ENCODE measurements at regions not wholly inside any gene's neighbourhood (a gene's known extent, or its start where the extent isn't known, plus 50 kb on each side); places are given as distances from the start of the nearest gene placed in this dataset.
A peak's percentile ranks its signal among the peaks of the same experiment; 100 is the strongest.

DNA sequence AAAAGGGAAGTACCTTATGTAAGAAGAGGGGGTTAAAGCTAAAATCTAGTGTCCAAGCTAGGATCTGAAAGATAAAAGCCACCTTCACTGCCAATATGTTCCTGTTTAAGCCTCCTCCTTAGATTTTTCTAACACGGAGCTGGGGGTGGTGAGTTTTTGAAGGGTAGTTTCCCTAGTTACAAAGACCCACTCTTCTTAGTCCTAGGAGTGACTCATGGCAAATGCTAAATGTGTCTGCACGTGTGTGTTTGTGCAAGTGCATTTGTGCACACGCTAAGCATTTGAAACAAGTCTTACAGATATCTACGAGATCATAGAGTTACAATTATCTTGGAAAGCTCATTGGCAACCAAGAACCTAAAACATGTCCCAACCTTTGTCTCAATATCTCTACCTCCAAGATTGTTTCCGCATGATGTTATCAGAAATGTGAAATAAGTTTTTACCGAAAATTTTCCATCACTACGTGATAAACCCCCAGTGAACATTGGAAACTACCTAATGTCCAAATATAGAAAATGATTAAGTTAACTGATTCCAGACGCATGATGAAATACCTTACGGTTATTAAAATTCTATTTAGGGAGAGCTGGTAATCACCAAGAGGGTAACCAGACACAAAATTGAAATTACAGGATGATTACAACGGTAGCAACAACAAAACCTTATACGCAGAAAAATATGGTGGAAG lies 78.0 kb upstream of the HRH2 start:
- Mint-ChIP-seq H3K4me1 (no peaks in the 10 kb centered on the region), H3K27me3 (peaks cover 17% of the 10 kb centered on the region), H3K27ac (no peak overlapping the region), H3K36me3 (ENCODE audit: low read depth) (no peaks in the 10 kb centered on the region), H3K4me3 (no peak overlapping the region)
- ATAC-seq = no peak
- no peak for DNase-seq
- no peaks in the 10 kb centered on the region for H3K9me3 ChIP-seq (ENCODE audit: control insufficient read depth, low read length, poor library complexity, severe bottlenecking)

DNA sequence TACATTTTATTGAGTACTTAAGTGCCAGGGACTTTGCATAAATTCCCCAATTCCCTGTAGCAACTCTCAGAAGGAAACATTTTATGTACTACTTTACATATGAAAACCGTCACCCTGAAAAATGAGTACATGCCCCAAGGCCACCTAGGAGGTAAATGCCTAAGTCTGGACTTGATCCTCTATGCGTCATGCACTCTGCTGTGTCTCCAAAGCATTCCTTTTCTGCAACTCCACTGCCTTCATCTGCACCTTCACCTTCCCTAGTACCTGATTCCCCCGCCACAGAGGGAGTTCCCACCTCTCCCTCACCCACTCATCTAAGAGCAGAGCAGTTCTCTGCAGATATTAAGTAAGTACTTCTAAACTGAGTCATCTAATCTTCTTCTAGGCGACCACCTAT lies 75.2 kb upstream of the HRH2 start:
- Mint-ChIP-seq H3K27ac (no peak overlapping the region), H3K27me3 (peaks cover 5% of the 10 kb centered on the region), H3K36me3 (ENCODE audit: low read depth) (peaks cover 4% of the 10 kb centered on the region), H3K4me1 (no peaks in the 10 kb centered on the region), H3K4me3 (no peak overlapping the region)
- ATAC-seq = no peak
- H3K9me3 ChIP-seq (ENCODE audit: control insufficient read depth, low read length, poor library complexity, severe bottlenecking) = no peaks in the 10 kb centered on the region
- no peak for DNase-seq

DNA sequence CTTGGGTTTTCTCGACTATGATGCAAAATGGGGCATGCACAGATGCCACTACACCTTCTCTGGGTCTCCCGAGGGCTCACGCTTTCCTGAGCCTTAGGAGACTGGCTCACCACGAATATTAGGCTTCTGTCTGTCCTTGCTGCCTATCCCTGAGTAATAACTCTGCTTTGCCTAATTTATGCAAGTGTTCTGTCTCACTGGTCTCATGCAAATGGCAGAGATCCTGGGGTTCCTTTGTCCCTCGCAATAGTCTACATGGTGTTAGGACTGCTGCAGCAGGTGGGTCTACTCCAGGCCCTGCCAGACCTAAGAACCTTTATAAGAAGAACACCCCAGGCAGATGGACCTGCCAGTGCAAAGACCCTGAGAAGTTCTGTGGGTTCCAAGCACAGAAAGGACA lies 72.3 kb upstream of the HRH2 start:
- peaks cover 4% of the 10 kb centered on the region for H3K36me3 Mint-ChIP-seq (ENCODE audit: low read depth)
- no peaks in the 10 kb centered on the region for H3K9me3 ChIP-seq (ENCODE audit: control insufficient read depth, low read length, poor library complexity, severe bottlenecking)
- H3K4me3 Mint-ChIP-seq = no peak overlapping the region
- no peaks in the 10 kb centered on the region for H3K27me3 Mint-ChIP-seq
- H3K4me1 Mint-ChIP-seq = no peaks in the 10 kb centered on the region
- H3K27ac Mint-ChIP-seq = no peak overlapping the region
- DNase-seq (no peak), ATAC-seq (no peak)

DNA sequence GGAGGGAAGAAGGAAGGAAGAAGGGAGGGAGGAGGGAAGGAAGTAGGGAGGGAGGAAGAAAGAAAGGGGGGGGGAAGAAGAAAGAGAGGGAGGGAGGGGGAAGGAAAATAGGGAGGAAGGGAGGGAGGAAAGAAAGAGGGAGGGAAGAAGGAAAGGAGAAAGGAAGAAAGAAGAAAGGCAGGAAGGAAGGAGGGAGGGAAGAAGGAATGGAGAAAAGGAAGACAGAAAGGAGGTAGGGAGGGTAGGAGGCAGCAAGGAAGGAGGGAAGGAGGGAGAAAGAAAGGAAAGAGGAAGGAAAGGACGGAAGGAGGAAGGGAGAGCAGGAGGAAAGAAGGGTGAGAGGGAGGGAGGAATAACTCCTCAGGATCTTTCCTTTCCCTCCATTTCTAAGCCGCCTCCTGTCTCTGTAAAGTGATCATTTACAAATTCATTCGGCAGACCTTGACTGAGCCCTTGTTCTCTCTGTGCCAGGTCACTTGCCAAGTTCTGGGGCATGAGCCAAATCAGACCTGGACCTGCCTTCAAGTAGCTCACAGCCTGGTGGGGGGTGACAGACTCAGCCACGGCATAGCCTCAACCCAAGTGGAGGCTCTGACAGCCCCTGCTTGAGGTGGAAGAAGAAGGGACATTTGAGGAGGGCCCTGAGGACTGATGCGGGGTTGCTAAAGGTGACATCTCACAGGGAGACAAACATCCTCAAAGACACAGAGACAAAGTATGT lies 69.0 kb upstream of the HRH2 start:
- Mint-ChIP-seq H3K36me3 (ENCODE audit: low read depth) (peaks cover 4% of the 10 kb centered on the region), H3K4me3 (no peak overlapping the region), H3K27me3 (no peaks in the 10 kb centered on the region), H3K27ac (no peak overlapping the region), H3K4me1 (no peaks in the 10 kb centered on the region)
- no peak for DNase-seq
- H3K9me3 ChIP-seq (ENCODE audit: control insufficient read depth, low read length, poor library complexity, severe bottlenecking) = no peaks in the 10 kb centered on the region
- ATAC-seq = no peak

DNA sequence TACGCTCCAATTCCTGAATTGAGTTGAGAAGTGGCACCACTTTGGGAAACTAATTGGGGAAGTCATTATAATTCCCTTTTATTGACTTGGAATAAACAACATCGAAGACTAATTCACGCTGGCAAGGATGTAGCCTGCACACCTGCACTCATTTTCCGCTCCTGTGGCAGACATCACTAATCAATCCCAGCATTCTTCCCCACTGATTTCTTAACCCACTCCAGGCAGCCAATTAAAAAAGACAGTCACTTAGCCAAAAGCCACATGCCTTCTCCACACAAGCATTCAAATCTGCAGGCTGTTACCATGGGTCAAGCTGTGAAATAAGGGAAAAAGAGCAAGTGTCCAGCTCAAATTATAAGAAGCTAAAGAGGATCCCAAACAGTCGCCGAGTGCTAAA lies 68.2 kb upstream of the HRH2 start:
- no peaks in the 10 kb centered on the region for H3K9me3 ChIP-seq (ENCODE audit: control insufficient read depth, low read length, poor library complexity, severe bottlenecking)
- Mint-ChIP-seq H3K4me3 (no peak overlapping the region), H3K36me3 (ENCODE audit: low read depth) (peaks cover 4% of the 10 kb centered on the region), H3K27ac (no peak overlapping the region), H3K27me3 (no peaks in the 10 kb centered on the region), H3K4me1 (no peaks in the 10 kb centered on the region)
- ATAC-seq = no peak
- DNase-seq = no peak

DNA sequence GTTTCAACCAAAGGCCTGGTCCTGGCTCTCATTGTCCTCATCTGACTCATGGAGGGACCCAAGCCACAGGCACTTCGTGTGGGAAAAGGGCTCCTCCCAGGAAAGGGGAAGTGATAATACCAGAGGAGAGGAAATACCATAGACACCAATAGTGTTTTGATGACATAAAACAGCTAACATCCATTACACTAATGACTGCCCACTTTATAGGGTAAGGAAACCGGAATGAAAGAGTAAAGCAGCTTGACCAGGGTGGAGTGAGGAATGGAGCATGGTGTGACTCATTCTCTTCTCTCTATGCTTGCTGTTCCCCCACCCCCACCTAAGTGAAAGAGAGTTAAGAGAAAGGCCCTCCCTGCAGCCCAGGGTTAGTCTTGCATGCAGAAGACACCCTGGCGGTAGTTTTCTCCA lies 67.4 kb upstream of the HRH2 start:
- H3K4me3 Mint-ChIP-seq = no peak overlapping the region
- no peak overlapping the region for H3K27ac Mint-ChIP-seq
- H3K27me3 Mint-ChIP-seq = peaks cover 2% of the 10 kb centered on the region
- ATAC-seq (no peak), DNase-seq (no peak)
- no peaks in the 10 kb centered on the region for H3K4me1 Mint-ChIP-seq
- peaks cover 5% of the 10 kb centered on the region for H3K36me3 Mint-ChIP-seq (ENCODE audit: low read depth)
- H3K9me3 ChIP-seq (ENCODE audit: control insufficient read depth, low read length, poor library complexity, severe bottlenecking) = no peaks in the 10 kb centered on the region

DNA sequence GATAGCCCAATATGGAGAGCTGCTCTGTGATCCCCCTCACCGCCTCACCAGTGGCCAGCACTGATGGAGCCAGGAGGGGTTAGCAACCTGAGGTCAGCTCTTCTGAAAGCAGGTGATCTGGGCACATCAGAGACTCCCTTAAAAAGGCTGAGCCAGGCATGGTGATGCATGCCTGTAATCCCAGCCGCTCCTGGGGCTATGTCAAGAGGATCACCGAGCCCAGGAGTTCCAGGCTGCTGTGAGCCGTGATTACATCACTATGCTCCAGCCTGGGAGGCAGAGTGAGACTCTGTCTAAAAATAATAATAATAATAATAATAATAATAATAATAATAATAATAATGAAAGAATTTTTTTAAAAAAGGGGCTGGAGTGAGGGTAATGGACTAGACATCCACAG lies 66.6 kb upstream of the HRH2 start:
- peaks cover 10% of the 10 kb centered on the region for H3K27me3 Mint-ChIP-seq

DNA sequence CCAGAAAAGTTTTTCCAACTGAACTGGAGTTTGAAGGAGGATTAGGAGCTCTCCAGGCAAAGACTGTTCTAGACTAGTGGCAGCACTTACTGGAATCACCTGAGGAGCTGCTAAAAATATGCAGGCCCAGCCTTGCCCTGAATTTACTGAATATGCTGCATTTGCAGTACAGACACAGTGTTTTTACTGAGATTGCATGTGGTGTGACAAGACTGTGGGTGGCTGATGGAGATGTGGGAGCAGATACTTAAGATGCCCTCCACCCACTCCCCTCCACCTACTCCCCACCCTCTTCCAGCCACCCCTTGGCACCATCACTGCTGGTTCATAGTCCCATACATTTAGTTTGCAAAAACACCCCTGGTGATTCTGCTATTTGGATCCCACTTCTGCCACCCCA lies 64.1 kb upstream of the HRH2 start:
- DNase-seq (no peak), ATAC-seq (no peak)
- Mint-ChIP-seq H3K4me1 (peaks cover 2% of the 10 kb centered on the region), H3K36me3 (ENCODE audit: low read depth) (peaks cover 4% of the 10 kb centered on the region), H3K4me3 (no peak overlapping the region), H3K27me3 (peaks cover 27% of the 10 kb centered on the region), H3K27ac (no peak overlapping the region)
- no peaks in the 10 kb centered on the region for H3K9me3 ChIP-seq (ENCODE audit: control insufficient read depth, low read length, poor library complexity, severe bottlenecking)

More for the DNA sequence above, 66.6 kb upstream of the HRH2 start:
- H3K27ac Mint-ChIP-seq = no peak overlapping the region
- H3K4me1 Mint-ChIP-seq = no peaks in the 10 kb centered on the region
- H3K36me3 Mint-ChIP-seq (ENCODE audit: low read depth) = peaks cover 2% of the 10 kb centered on the region
- no peaks in the 10 kb centered on the region for H3K9me3 ChIP-seq (ENCODE audit: control insufficient read depth, low read length, poor library complexity, severe bottlenecking)
- H3K4me3 Mint-ChIP-seq = no peak overlapping the region
- ATAC-seq (no peak), DNase-seq (no peak)

DNA sequence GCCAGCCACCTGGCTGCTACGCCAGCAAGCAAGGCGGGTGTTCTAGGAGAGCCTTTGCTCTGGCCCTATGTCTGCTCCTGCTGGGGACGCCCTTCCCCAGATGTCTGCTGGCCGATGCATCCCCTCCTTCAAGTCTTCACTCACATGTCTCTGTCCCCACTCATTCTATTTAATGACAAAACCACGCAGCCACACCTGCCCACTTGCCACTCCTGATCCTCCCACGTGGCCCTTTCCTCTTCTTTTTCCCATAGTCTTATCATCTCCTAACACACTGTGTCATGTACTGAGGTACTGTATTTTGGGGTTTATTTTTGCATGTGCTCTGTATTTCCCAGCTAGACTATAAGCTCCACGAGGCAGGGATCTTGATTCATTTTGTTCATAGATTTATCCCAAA lies 62.0 kb upstream of the HRH2 start:
- H3K9me3 ChIP-seq (ENCODE audit: control insufficient read depth, low read length, poor library complexity, severe bottlenecking) = no peaks in the 10 kb centered on the region
- ATAC-seq = no peak
- Mint-ChIP-seq H3K27ac (peak overlapping the region; percentile 0), H3K27me3 (peaks cover 33% of the 10 kb centered on the region), H3K4me1 (peaks cover 2% of the 10 kb centered on the region), H3K36me3 (ENCODE audit: low read depth) (peaks cover 4% of the 10 kb centered on the region), H3K4me3 (no peak overlapping the region)
- no peak for DNase-seq

DNA sequence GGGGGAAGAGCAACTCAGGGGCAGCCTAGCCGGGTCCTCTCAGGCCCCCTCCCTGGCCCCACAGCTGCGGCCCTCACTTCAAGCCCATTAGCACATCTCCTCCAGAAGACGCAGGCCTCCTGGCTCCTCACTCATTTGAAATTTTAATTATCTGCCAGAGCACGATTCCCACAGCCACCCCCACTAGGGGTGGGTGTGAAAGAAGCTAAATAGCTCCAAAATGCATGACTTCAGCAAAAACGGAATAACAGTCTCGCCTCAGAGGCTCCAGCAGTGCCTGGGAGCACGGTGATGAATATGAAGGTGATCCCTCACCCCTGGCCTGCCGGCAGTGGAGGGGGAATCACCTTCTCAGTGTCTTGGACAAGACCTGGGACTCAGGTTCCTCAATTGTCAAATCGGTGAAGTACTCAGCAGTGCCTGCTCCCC lies 61.1 kb upstream of the HRH2 start:
- no peaks in the 10 kb centered on the region for H3K9me3 ChIP-seq (ENCODE audit: control insufficient read depth, low read length, poor library complexity, severe bottlenecking)
- Mint-ChIP-seq H3K27ac (no peak overlapping the region), H3K4me3 (no peak overlapping the region), H3K27me3 (peaks cover 34% of the 10 kb centered on the region), H3K4me1 (peaks cover 2% of the 10 kb centered on the region), H3K36me3 (ENCODE audit: low read depth) (peaks cover 4% of the 10 kb centered on the region)
- ATAC-seq (no peak), DNase-seq (no peak)

DNA sequence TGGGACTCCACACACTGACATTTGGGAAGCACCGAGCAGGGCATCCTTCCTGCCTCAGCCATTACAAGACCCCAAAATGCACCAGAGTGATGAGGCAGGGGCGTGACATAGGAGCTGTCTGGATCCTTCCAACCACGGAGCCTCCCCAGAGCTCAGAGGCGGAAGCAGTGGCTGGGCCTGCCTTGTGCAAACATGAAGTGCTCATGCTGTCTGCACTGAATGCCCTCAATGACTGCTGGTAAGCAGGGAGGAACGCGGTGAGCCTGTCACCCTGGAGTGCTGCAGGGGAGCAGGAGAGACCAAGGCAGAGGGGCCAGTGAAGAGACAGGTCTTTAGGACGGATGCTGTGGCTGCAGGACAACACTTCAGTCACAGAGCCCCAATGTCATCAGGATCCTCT lies 60.2 kb upstream of the HRH2 start:
- ATAC-seq = no peak
- H3K27me3 Mint-ChIP-seq = peaks cover 40% of the 10 kb centered on the region
- no peak overlapping the region for H3K27ac Mint-ChIP-seq
- DNase-seq = no peak
- peaks cover 2% of the 10 kb centered on the region for H3K4me1 Mint-ChIP-seq
- peaks cover 4% of the 10 kb centered on the region for H3K36me3 Mint-ChIP-seq (ENCODE audit: low read depth)
- no peak overlapping the region for H3K4me3 Mint-ChIP-seq
- no peaks in the 10 kb centered on the region for H3K9me3 ChIP-seq (ENCODE audit: control insufficient read depth, low read length, poor library complexity, severe bottlenecking)

DNA sequence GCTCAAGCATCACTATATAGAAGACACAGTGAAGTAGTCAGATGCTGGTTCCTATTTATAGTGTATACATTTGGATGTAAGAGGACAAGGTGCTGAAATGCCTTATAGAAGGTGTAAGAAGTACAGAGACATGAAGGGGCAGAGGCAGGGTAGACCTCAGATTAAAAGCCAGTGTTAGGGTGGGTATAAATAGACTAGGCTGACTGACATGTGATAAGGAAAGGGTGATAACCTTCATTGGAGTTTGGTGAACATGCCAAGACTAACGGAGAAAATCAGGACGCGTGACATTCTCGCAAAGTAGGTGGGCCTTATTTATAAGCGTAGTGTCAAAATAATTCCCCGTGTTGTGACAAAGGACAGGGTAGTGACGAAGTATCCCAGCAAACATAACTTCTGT lies 59.1 kb upstream of the HRH2 start:
- Mint-ChIP-seq H3K36me3 (ENCODE audit: low read depth) (peaks cover 4% of the 10 kb centered on the region), H3K4me1 (peaks cover 2% of the 10 kb centered on the region), H3K4me3 (no peak overlapping the region), H3K27me3 (peaks cover 50% of the 10 kb centered on the region), H3K27ac (no peak overlapping the region)
- DNase-seq = no peak
- no peaks in the 10 kb centered on the region for H3K9me3 ChIP-seq (ENCODE audit: control insufficient read depth, low read length, poor library complexity, severe bottlenecking)
- ATAC-seq = no peak

DNA sequence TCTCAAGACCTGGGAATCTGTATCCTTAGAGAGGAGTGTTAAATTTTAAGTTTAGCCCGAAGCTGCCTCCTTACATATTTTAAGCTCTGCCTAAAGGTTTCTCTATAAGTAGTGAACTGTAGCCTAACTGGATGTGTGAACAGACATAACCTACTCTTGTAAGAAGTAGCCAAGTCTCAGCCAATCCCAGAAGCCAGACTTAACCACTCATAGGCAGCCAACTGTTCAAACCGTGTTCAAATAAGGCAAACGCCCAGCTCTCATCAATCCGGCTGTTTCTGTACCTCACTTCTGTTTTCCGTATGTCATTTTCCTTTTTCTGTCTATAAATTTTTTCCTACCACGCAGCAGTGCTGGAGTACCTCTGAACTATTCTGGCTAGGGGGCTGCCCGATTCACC lies 58.7 kb upstream of the HRH2 start:
- ATAC-seq = no peak
- H3K27me3 Mint-ChIP-seq = peaks cover 53% of the 10 kb centered on the region
- H3K27ac Mint-ChIP-seq = no peak overlapping the region
- no peaks in the 10 kb centered on the region for H3K9me3 ChIP-seq (ENCODE audit: control insufficient read depth, low read length, poor library complexity, severe bottlenecking)
- H3K36me3 Mint-ChIP-seq (ENCODE audit: low read depth) = peaks cover 4% of the 10 kb centered on the region
- no peak for DNase-seq
- peaks cover 2% of the 10 kb centered on the region for H3K4me1 Mint-ChIP-seq
- H3K4me3 Mint-ChIP-seq = no peak overlapping the region

All from T-helper 17 cell (primary cell).